HG03460 (cell line): ENCODE measurements at regions not wholly inside any gene's neighbourhood (a gene's known extent, or its start where the extent isn't known, plus 50 kb on each side); places are given as distances from the start of the nearest gene placed in this dataset.

Experiments used
- ATAC-seq: cut with Tn5 transposase; IDR thresholded peaks from one replicate; pipeline ENCODE4 v1.9.1; 2021; ENCODE audit not compliant: unreplicated experiment

DNA sequence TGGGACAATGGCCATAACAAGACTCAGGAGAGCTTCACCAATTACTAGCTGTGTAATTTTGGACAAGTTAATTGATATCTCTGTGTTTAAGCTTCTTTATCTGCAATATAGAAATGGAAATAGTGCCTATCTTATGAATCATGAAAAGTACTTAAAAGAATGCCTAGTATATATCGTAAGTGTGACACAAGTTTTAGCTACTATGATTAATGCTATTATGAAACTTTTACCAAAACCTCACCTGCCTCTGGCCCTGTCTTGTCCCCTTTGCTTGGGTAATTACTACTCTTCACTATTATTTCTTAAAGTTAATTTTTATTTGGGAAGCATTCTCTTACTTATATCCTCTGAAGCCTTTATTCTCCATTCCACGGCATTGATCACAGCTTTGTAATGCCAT is 75.0 kb upstream of the NETO1 start:
- no peak for ATAC-seq

DNA sequence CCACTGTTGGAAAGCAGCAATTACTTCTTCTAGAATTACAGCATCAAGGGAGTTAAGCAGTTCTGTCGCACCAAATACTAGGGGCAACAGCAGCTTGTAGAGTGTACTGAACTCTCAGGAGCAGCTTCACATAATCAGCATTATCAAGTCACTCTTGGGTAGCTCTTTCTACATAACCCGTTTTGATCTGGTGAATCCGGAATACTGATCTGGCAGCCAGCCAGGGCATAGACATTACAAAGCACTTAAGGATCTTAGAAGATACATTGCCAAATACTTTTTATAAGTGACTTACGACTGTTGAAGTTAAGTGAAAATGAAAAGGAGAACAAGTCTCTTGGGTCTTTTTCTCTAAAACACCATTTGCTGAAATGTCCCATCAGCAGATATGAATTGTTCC is 73.2 kb upstream of the NETO1 start:
- ATAC-seq: no peak

DNA sequence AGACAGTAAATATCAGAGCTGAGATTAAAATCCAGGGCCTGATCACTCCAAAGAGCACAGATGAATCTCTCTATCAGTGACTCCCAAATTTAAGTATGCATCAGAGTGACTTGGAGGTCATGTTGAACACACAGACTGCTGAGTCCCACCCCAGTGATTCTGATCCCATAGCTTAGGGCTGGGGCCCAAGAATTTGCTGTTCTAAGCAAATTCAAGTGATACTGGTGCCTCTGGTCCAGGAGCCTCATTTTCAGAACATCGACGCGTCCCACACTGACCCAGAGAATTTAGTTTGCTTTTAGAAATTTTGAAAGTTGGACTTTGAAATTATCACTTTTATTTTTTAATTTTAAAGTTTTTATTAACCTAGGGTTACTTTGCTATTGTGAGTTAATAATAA is 72.7 kb upstream of the NETO1 start:
- ATAC-seq: no peak

DNA sequence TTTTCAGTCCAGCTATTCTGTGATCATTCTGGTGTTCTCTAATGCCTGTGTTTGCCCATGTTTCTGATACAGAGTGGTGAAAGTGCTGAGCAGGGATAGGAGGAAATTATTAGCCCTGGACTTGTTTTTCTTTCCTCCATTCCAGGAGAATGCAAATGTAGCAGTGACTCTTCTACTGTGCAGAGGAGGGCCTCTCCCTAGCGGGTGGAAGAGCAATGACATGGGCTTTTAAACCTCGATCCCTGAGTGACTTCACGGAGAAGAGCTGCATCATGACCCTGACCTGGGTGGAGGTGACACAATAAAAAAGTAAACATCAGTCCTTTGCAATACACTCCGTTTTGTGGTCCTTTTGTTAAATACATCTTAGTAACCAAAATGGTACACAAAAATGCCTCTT is 68.0 kb upstream of the NETO1 start:
- no peak for ATAC-seq

DNA sequence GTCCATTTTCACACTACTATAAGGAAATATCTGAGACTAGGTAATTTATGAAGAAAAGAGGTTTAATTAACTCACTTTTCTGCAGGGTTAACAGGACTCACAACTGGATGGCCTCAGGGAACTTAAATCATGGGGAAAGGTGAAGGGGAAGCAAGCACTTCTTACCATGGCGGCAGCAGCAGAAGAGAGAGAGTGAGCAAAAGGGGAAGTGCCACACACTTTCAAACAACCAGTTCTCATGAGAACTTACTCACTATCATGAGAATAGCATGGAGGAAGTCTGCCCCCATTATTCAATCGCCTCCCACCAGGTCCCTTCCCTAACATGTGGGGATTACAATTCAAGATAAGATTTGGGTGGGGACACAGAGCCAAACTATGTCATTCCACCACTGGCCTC is 55.1 kb upstream of the NETO1 start:
- ATAC-seq: no peak
